GM23248 (cell line): ENCODE measurements at regions not wholly inside any gene's neighbourhood (a gene's known extent, or its start where the extent isn't known, plus 50 kb on each side); places are given as distances from the start of the nearest gene placed in this dataset.
"Not testable (repeated sequence)": the region's sequence is repeated elsewhere in the genome, so short reads cannot be mapped to it uniquely, and the experiment has no call there.

Experiments
- DNase-seq: peaks from one replicate; pipeline ENCODE4 v3.0.0-alpha.2; 2015
- H2AFZ ChIP-seq: fragments of 200-600 bp; sonication (generic); 2 replicates; pipeline ENCODE4 v1.6.1; 2016; ENCODE audit warnings: antibody characterized with exemption
- H3F3A ChIP-seq: fragments of 200-600 bp; sonication (generic); 2 replicates; pipeline ENCODE4 v1.6.1; 2016; ENCODE audit warnings: mild to moderate bottlenecking, antibody characterized with exemption, mixed run types; ENCODE audit not compliant: insufficient read depth
- H3K27ac ChIP-seq: fragments of 200-600 bp; sonication (generic); 2 replicates; pipeline ENCODE4 v1.5.1; 2016; ENCODE audit warnings: mild to moderate bottlenecking
- H3K27me3 ChIP-seq: fragments of 200-600 bp; sonication (generic); replicated peaks from 2 replicates; pipeline ENCODE4 v1.6.1; 2016; ENCODE audit warnings: mild to moderate bottlenecking; ENCODE audit not compliant: insufficient read depth
- H3K36me3 ChIP-seq: fragments of 200-600 bp; sonication (generic); 2 replicates; pipeline ENCODE4 v1.6.1; 2016; ENCODE audit warnings: low read depth, mild to moderate bottlenecking
- H3K4me1 ChIP-seq: fragments of 200-600 bp; sonication (generic); 2 replicates; pipeline ENCODE4 v1.6.1; 2016; ENCODE audit warnings: mild to moderate bottlenecking; ENCODE audit not compliant: insufficient read depth
- H3K4me2 ChIP-seq: fragments of 200-600 bp; sonication (generic); one replicate; pipeline ENCODE4 v1.6.1; 2016; ENCODE audit warnings: mild to moderate bottlenecking; ENCODE audit not compliant: unreplicated experiment
- H3K4me3 ChIP-seq: fragments of 200-600 bp; sonication (generic); 2 replicates; pipeline ENCODE4 v1.5.1; 2016; ENCODE audit warnings: mild to moderate bottlenecking
- H3K79me2 ChIP-seq: fragments of 200-600 bp; sonication (generic); 2 replicates; pipeline ENCODE4 v1.6.1; 2016; ENCODE audit warnings: mild to moderate bottlenecking; ENCODE audit not compliant: insufficient read depth
- H3K9ac ChIP-seq: fragments of 200-600 bp; sonication (generic); 2 replicates; pipeline ENCODE4 v1.6.1; 2016; ENCODE audit warnings: mild to moderate bottlenecking
- H3K9me2 ChIP-seq: fragments of 200-600 bp; sonication (generic); 2 replicates; pipeline ENCODE4 v1.6.1; 2016; ENCODE audit warnings: mixed run types, mild to moderate bottlenecking, moderate library complexity; ENCODE audit not compliant: insufficient read depth
- H3K9me3 ChIP-seq: fragments of 200-600 bp; sonication (generic); one replicate; pipeline ENCODE4 v1.6.1; 2017; ENCODE audit warnings: low read depth
- H4K20me1 ChIP-seq: fragments of 200-600 bp; sonication (generic); 2 replicates; pipeline ENCODE4 v1.6.0; 2016; ENCODE audit not compliant: insufficient read depth
- EZH2 ChIP-seq: fragments of 200-600 bp; sonication (generic); IDR thresholded peaks from 2 replicates; pipeline ENCODE4 v1.6.1; 2018; ENCODE audit warnings: antibody characterized with exemption, mild to moderate bottlenecking; ENCODE audit not compliant: insufficient read depth, poor library complexity, severe bottlenecking
- EZH2phosphoT487 ChIP-seq: fragments of 200-600 bp; sonication (generic); IDR thresholded peaks from 2 replicates; pipeline ENCODE4 v1.6.1; 2018; ENCODE audit warnings: antibody characterized with exemption, moderate library complexity, mild to moderate bottlenecking, low read depth; ENCODE audit not compliant: insufficient read depth
- WGBS, 2 experiments: methylation state at CpG; one replicate each; pipeline ENCODE4 v1.1.6; 2015 to 2017; ENCODE audit warnings: low lambda C conversion rate in 2 of 2, low coverage in 1 of 2; ENCODE audit errors: missing lambda C conversion rate in 2 of 2; 5-methylcytosine and 5-hydroxymethylcytosine counted together
- in situ Hi-C: fragments of 300-500 bp; cut with MboI; formaldehyde crosslinking; loops from 2 replicates; pipeline ENCODE4 v1.15.0; 2020

GRCh38 chr20:23142162-23143050 lies 56.3 kb upstream of the CD93 start:
- peak overlapping the region; percentile 78 for H3K4me2 ChIP-seq
- 86 to 87% methylated on average over 16 of the region's 16 CpGs for WGBS, 2 experiments

DNA sequence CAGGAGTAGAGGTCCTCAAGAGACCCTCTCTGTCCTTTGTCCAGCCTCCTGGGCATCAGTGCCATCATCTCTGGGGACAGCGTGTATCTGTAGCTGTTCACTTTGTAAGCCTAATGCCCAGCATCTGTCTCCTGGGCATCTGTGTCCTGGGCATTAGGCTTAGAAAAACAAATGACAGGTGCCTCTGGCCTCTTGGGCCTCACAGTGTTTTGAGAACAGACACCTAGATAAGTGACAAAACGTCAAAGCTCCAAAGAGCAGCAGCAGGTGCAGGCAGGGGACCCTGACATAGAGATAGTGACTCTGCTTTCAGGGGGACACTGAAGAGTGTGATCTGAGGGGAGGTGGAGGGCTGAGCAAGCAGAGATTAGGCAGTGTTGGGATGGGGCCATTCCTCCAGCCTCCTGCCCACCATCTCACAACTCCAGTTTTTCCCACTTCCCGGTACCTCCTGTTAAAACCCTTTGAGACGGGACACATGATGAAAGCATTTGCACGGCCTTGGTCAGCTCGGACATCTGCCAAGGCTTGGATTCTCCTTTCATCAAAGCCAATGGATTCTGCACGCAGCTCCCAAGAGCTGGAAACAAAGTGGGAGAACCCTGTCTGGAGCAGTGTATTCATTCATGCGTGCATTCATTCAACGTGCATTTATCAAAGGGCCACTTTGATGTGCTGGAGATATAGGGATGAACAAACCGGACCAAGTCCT lies 55.5 kb upstream of the CD93 start:
- peaks cover 40% of the 10 kb centered on the region for H3F3A ChIP-seq
- H3K9me2 ChIP-seq, result no peaks in the 10 kb centered on the region
- H3K4me3 ChIP-seq, result no peak overlapping the region
- no peaks in the 10 kb centered on the region for H3K27me3 ChIP-seq
- H3K9me3 ChIP-seq, result no peaks in the 10 kb centered on the region
- H2AFZ ChIP-seq, result no peak overlapping the region
- in situ Hi-C loops, result no loop called here
- no peaks in the 10 kb centered on the region for H4K20me1 ChIP-seq
- H3K4me1 ChIP-seq, result peaks cover 43% of the 10 kb centered on the region
- TF ChIP-seq EZH2phosphoT487, result no peak
- TF ChIP-seq EZH2, result no peak
- H3K36me3 ChIP-seq, result no peaks in the 10 kb centered on the region
- no peaks in the 10 kb centered on the region for H3K79me2 ChIP-seq
- DNase-seq, result no peak
- H3K9ac ChIP-seq, result no peak overlapping the region
- H3K4me2 ChIP-seq, result no peak overlapping the region
- 97 to 98% methylated on average over 10 of the region's 10 CpGs for WGBS, 2 experiments
- no peak overlapping the region for H3K27ac ChIP-seq

More at GRCh38 chr20:23142162-23143050, 56.3 kb upstream of the CD93 start:
- DNase-seq, result no peak
- TF ChIP-seq EZH2 (no peak), EZH2phosphoT487 (no peak)
- Histone ChIP-seq H3K4me1 (peaks cover 51% of the 10 kb centered on the region), H3K36me3 (no peaks in the 10 kb centered on the region), H3K4me3 (peak overlapping the region; percentile 34), H3K9me3 (no peaks in the 10 kb centered on the region), H3K27ac (peak overlapping the region; percentile 84), H3K79me2 (no peaks in the 10 kb centered on the region), H3F3A (peaks cover 48% of the 10 kb centered on the region), H3K9ac (peak overlapping the region; percentile 71), H2AFZ (peak overlapping the region; percentile 40; the same call in 1 of the 2 replicates), H3K27me3 (no peaks in the 10 kb centered on the region), H4K20me1 (no peaks in the 10 kb centered on the region), H3K9me2 (no peaks in the 10 kb centered on the region)
- in situ Hi-C loops, result no loop called here

DNA sequence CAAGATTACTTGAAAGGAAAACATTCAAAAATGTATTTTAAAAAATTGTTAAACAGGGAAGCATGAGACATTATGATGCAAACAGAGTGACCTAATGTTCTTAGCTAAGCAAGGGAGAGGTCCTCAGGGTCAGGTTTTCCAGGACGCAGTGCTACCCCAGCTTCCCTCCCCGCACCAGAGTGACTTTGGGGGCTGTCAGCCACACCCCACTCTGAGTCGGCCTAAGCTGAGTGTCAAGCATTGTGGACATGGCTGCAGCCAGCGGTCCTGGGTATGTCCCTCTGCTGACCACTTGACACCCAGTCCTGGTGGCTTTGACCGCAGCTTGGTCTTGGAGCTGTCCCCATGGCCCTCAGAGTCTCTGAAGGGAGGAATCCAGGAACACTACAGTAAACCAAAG lies 54.9 kb upstream of the CD93 start:
- no peaks in the 10 kb centered on the region for H3K79me2 ChIP-seq
- H3K4me3 ChIP-seq, result no peak overlapping the region
- TF ChIP-seq EZH2 (no peak), EZH2phosphoT487 (no peak)
- no peak overlapping the region for H3K27ac ChIP-seq
- peaks cover 37% of the 10 kb centered on the region for H3K4me1 ChIP-seq
- no peaks in the 10 kb centered on the region for H3K36me3 ChIP-seq
- H3K4me2 ChIP-seq, result no peak overlapping the region
- H3K27me3 ChIP-seq, result no peaks in the 10 kb centered on the region
- no peak overlapping the region for H2AFZ ChIP-seq
- no peak overlapping the region for H3K9ac ChIP-seq
- in situ Hi-C loops, result no loop called here
- WGBS, 2 experiments, result 96 to 97% methylated on average over 5 of the region's 5 CpGs
- H4K20me1 ChIP-seq, result no peaks in the 10 kb centered on the region
- H3K9me3 ChIP-seq, result no peaks in the 10 kb centered on the region
- H3F3A ChIP-seq, result peaks cover 34% of the 10 kb centered on the region
- no peak for DNase-seq
- H3K9me2 ChIP-seq, result no peaks in the 10 kb centered on the region

DNA sequence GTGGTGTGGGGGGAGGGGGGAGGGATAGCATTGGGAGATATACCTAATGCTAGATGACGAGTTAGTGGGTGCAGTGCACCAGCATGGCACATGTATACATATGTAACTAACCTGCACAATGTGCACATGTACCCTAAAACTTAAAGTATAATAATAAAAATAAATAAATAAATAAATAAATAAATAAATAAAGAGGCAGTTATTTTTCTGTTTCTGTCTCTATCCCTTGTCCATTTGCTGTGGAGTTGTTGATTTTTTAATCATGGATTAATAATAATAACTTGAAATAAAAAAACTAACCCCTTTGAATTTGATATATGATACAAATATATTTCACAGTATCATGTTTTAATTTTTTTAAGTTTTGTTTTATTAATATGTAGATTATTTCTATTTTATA lies 53.9 kb upstream of the CD93 start:
- DNase-seq, H2AFZ ChIP-seq, H3K4me2 ChIP-seq, H3K4me3 ChIP-seq, in situ Hi-C loops, H3K79me2 ChIP-seq, H3K27me3 ChIP-seq, H3K36me3 ChIP-seq, H3K9me3 ChIP-seq, H3K9ac ChIP-seq, H4K20me1 ChIP-seq, H3K27ac ChIP-seq, H3K9me2 ChIP-seq: not testable (repeated sequence)
- H3F3A ChIP-seq, result peaks cover 26% of the 10 kb centered on the region
- H3K4me1 ChIP-seq, result peaks cover 28% of the 10 kb centered on the region
- 88 to 93% methylated on average over 1 of the region's 1 CpG for WGBS, 2 experiments
